H1 (cell line): ENCODE measurements at regions not wholly inside any gene's neighbourhood (a gene's known extent, or its start where the extent isn't known, plus 50 kb on each side); places are given as distances from the start of the nearest gene placed in this dataset.

Experiments used
- CTCF ChIA-PET: fragments of 300-600 bp; sonication (Branson Sonifier 250); formaldehyde crosslinking; loops from one replicate; lab custom pipeline; 2021; ENCODE audit not compliant: partially characterized antibody; lab: Charles Lee
- POLR2A ChIA-PET: fragments of 300-600 bp; sonication (Branson Sonifier 250); formaldehyde crosslinking; loops from one replicate; lab custom pipeline; 2021; ENCODE audit warnings: inconsistent platforms; ENCODE audit not compliant: partially characterized antibody; lab: Charles Lee
- DNase-seq, 2 experiments: peaks; one replicate each; pipeline versions ENCODE4 v3.0.0 to v3.0.0-alpha.2; 2010 to 2022; ENCODE audit warnings: low spot score in 2 of 2, low read depth in 1 of 2, mixed read lengths in 1 of 2
- FAIRE-seq: peaks from 2 replicates; lab custom pipeline; 2011; peaks lifted over from hg19 to GRCh38; lab: Jason Lieb, UNC
- H2AFZ ChIP-seq: 2 replicates; pipeline ENCODE4 v1.8.1; 2012; ENCODE audit warnings: low read length, inconsistent platforms
- H2AK5ac ChIP-seq: 2 replicates; pipeline ENCODE4 v1.6.1; 2013; ENCODE audit warnings: low read depth, low read length
- H2BK120ac ChIP-seq: replicated peaks from 2 replicates; pipeline ENCODE3; 2013; ENCODE audit warnings: low read depth, low read length, inconsistent platforms
- H2BK12ac ChIP-seq: 2 replicates; pipeline ENCODE4 v1.6.1; 2013; ENCODE audit warnings: low read depth, low read length
- H2BK15ac ChIP-seq: 2 replicates; pipeline ENCODE4 v1.6.1; 2013; ENCODE audit warnings: low read length
- H2BK20ac ChIP-seq: 2 replicates; pipeline ENCODE4 v1.6.1; 2013; ENCODE audit warnings: low read length
- H2BK5ac ChIP-seq: 2 replicates; pipeline ENCODE4 v1.6.1; 2013; ENCODE audit warnings: low read depth, low read length
- H3K14ac ChIP-seq: 2 replicates; pipeline ENCODE4 v1.6.1; 2013; ENCODE audit warnings: inconsistent platforms; ENCODE audit not compliant: insufficient read length
- H3K18ac ChIP-seq: 2 replicates; pipeline ENCODE4 v1.6.1; 2013; ENCODE audit warnings: low read length; ENCODE audit errors: extremely low read depth
- H3K23ac ChIP-seq: 2 replicates; pipeline ENCODE4 v1.6.1; 2013; ENCODE audit warnings: inconsistent platforms; ENCODE audit not compliant: insufficient read length
- H3K23me2 ChIP-seq: 2 replicates; pipeline ENCODE4 v1.6.1; 2013; ENCODE audit warnings: low read depth, low read length
- H3K27ac ChIP-seq: 2 replicates; pipeline ENCODE4 v1.6.1; 2011; ENCODE audit warnings: low read depth, low read length, inconsistent platforms
- H3K27me3 ChIP-seq, 4 experiments: replicated peaks in 1 of 4; 1 replicate in 1 of 4; 2 replicates in 3 of 4; pipeline versions ENCODE4 v1.6.1 to v1.8.1; 2011 to 2013; ENCODE audit warnings: low read length in 3 of 4, mild to moderate bottlenecking in 3 of 4, inconsistent platforms in 2 of 4, mixed read lengths in 2 of 4, moderate library complexity in 1 of 4; ENCODE audit not compliant: control insufficient read depth in 3 of 4, insufficient read depth in 3 of 4; ENCODE audit errors: extremely low read depth in 1 of 4
- H3K36me3 ChIP-seq, 4 experiments: 2 replicates each; pipeline versions ENCODE4 v1.6.1 to v1.8.1; 2011 to 2013; ENCODE audit warnings: mild to moderate bottlenecking in 4 of 4, low read length in 3 of 4, moderate library complexity in 2 of 4, control low read depth in 1 of 4, inconsistent platforms in 1 of 4; ENCODE audit not compliant: insufficient read depth in 4 of 4, control insufficient read depth in 2 of 4
- H3K4ac ChIP-seq: replicated peaks from 2 replicates; pipeline ENCODE3; 2013; ENCODE audit warnings: low read length, low read depth, mixed read lengths, inconsistent platforms; ENCODE audit not compliant: insufficient read length
- H3K4me1 ChIP-seq, 4 experiments: replicated peaks in 1 of 4; 1 replicate in 1 of 4; 2 replicates in 3 of 4; pipeline versions ENCODE4 v1.6.1 to v1.8.1; 2011 to 2013; ENCODE audit warnings: low read length in 3 of 4, inconsistent platforms in 2 of 4, mixed read lengths in 1 of 4; ENCODE audit not compliant: insufficient read depth in 4 of 4, control insufficient read depth in 3 of 4
- H3K4me2 ChIP-seq, 2 experiments: 2 replicates each; pipeline versions ENCODE4 v1.6.1 to v1.8.1; 2011 to 2013; ENCODE audit warnings: low read depth in 2 of 2, low read length in 2 of 2, control low read depth in 1 of 2, inconsistent platforms in 1 of 2, mild to moderate bottlenecking in 1 of 2; ENCODE audit not compliant: insufficient read depth in 1 of 2
- H3K4me3 ChIP-seq, 4 experiments: fragments of 200-600, 300-600 bp in 1 of 4; sonication (generic), shearing (Covaris generic), sonication (Bioruptor Twin) in 1 of 4; 2 replicates each; pipeline versions ENCODE4 v1.5.1 to v1.8.1; 2011 to 2016; ENCODE audit warnings: low read length in 4 of 4, low read depth in 3 of 4, control low read depth in 2 of 4, inconsistent platforms in 2 of 4, mild to moderate bottlenecking in 2 of 4, mixed read lengths in 1 of 4, moderate library complexity in 1 of 4; ENCODE audit not compliant: insufficient read depth in 2 of 4; ENCODE audit errors: extremely low read depth in 1 of 4
- H3K56ac ChIP-seq: replicated peaks from 2 replicates; pipeline ENCODE3; 2013; ENCODE audit warnings: low read depth, mild to moderate bottlenecking, mixed read lengths, low read length, inconsistent platforms; ENCODE audit not compliant: insufficient read length
- H3K79me1 ChIP-seq: 2 replicates; pipeline ENCODE4 v1.6.1; 2013; ENCODE audit warnings: low read depth, low read length, control low read depth
- H3K79me2 ChIP-seq, 2 experiments: 2 replicates each; pipeline versions ENCODE4 v1.6.1 to v1.8.1; 2012 to 2013; ENCODE audit warnings: low read length in 2 of 2, mild to moderate bottlenecking in 2 of 2, inconsistent platforms in 1 of 2; ENCODE audit not compliant: insufficient read depth in 2 of 2, control insufficient read depth in 1 of 2
- H3K9ac ChIP-seq, 4 experiments: replicated peaks in 1 of 4; 1 replicate in 1 of 4; 2 replicates in 3 of 4; pipeline versions ENCODE4 v1.6.1 to v1.8.1; 2011 to 2013; ENCODE audit warnings: low read depth in 3 of 4, low read length in 3 of 4, control low read depth in 2 of 4, mild to moderate bottlenecking in 2 of 4, moderate library complexity in 2 of 4, inconsistent platforms in 1 of 4; ENCODE audit errors: extremely low read depth in 1 of 4
- H3K9me3 ChIP-seq, 2 experiments: 2 replicates each; pipeline versions ENCODE4 v1.6.1 to v1.8.1; 2012 to 2013; ENCODE audit warnings: mild to moderate bottlenecking in 2 of 2, moderate library complexity in 2 of 2, control low read depth in 1 of 2, inconsistent platforms in 1 of 2, low read depth in 1 of 2, low read length in 1 of 2, mixed read lengths in 1 of 2; ENCODE audit not compliant: insufficient read depth in 2 of 2
- H4K20me1 ChIP-seq, 2 experiments: replicated peaks in 1 of 2; 2 replicates each; pipeline versions ENCODE3 to v1.8.1; 2011 to 2013; ENCODE audit warnings: inconsistent platforms in 2 of 2, low read length in 2 of 2, mild to moderate bottlenecking in 1 of 2; ENCODE audit not compliant: insufficient read depth in 2 of 2, control insufficient read depth in 1 of 2
- H4K5ac ChIP-seq: 2 replicates; pipeline ENCODE4 v1.6.1; 2013; ENCODE audit warnings: low read length, low read depth, mixed read lengths, inconsistent platforms; ENCODE audit not compliant: insufficient read length
- H4K8ac ChIP-seq: 2 replicates; pipeline ENCODE4 v1.8.0; 2013; ENCODE audit warnings: mild to moderate bottlenecking, moderate library complexity, low read length, inconsistent platforms; ENCODE audit not compliant: insufficient read depth; ENCODE audit errors: extremely low read depth
- H4K91ac ChIP-seq: replicated peaks from 2 replicates; pipeline ENCODE3; 2013; ENCODE audit warnings: low read length, mixed read lengths, inconsistent platforms; ENCODE audit not compliant: insufficient read length
- ASH2L ChIP-seq: fragments of 200-600, 300-600 bp; sonication (generic); IDR thresholded peaks from one replicate; pipeline ENCODE4 v1.7.1; 2017; ENCODE audit warnings: low read length
- BACH1 ChIP-seq: IDR thresholded peaks from 2 replicates; pipeline ENCODE4 v1.6.1; 2012; ENCODE audit warnings: low read length, improper control_type of control experiment
- BRCA1 ChIP-seq: IDR thresholded peaks from 2 replicates; pipeline ENCODE4 v1.6.1; 2012; ENCODE audit warnings: low read depth, low read length, improper control_type of control experiment
- CBX8 ChIP-seq: fragments of 300-800, 300-1000 bp; sonication (generic); IDR thresholded peaks from 2 replicates; pipeline ENCODE4 v1.7.1; 2016; ENCODE audit warnings: low read depth, low read length, borderline replicate concordance
- CHD1 ChIP-seq: IDR thresholded peaks from 2 replicates; pipeline ENCODE4 v1.6.1; 2012; ENCODE audit warnings: low read depth, low read length, improper control_type of control experiment
- CREB1 ChIP-seq: IDR thresholded peaks from 2 replicates; pipeline ENCODE4 v1.6.1; 2012; ENCODE audit warnings: inconsistent platforms
- GABPA ChIP-seq: IDR thresholded peaks from 2 replicates; pipeline ENCODE4 v1.6.1; 2011; ENCODE audit warnings: mild to moderate bottlenecking, low read length, moderate library complexity, borderline replicate concordance; ENCODE audit not compliant: insufficient read depth
- GTF2F1 ChIP-seq: IDR thresholded peaks from 2 replicates; pipeline ENCODE4 v1.6.1; 2012; ENCODE audit warnings: low read depth, low read length, improper control_type of control experiment, borderline replicate concordance
- HDAC2 ChIP-seq, 2 experiments: fragments of 300-600 bp in 1 of 2; sonication (generic) in 1 of 2; IDR thresholded peaks; 2 replicates each; pipeline ENCODE4 v1.6.1; 2011 to 2012; ENCODE audit warnings: low read depth in 2 of 2, low read length in 2 of 2, mild to moderate bottlenecking in 2 of 2, moderate library complexity in 2 of 2, borderline replicate concordance in 1 of 2, inconsistent platforms in 1 of 2
- KDM4A ChIP-seq: IDR thresholded peaks from one replicate; pipeline ENCODE4 v1.7.1; 2012; ENCODE audit warnings: low read depth, mild to moderate bottlenecking, moderate library complexity, low read length, inconsistent platforms; ENCODE audit not compliant: severe bottlenecking
- NANOG ChIP-seq: IDR thresholded peaks from 2 replicates; pipeline ENCODE4 v1.6.1; 2011; ENCODE audit warnings: low read length, low read depth, mild to moderate bottlenecking, inconsistent platforms; ENCODE audit not compliant: insufficient read depth, poor library complexity, severe bottlenecking
- SAP30 ChIP-seq: fragments of 300-600 bp; sonication (generic); IDR thresholded peaks from 2 replicates; pipeline ENCODE4 v1.7.1; 2012; ENCODE audit warnings: low read length, moderate library complexity, mild to moderate bottlenecking, inconsistent platforms; ENCODE audit not compliant: insufficient read depth, insufficient replicate concordance
- SIX5 ChIP-seq: IDR thresholded peaks from 2 replicates; pipeline ENCODE4 v1.6.1; 2011; ENCODE audit warnings: mild to moderate bottlenecking, low read depth, low read length
- ZNF274 ChIP-seq: IDR thresholded peaks from 2 replicates; pipeline ENCODE4 v1.7.0; 2012; ENCODE audit warnings: low read length, borderline replicate concordance; ENCODE audit errors: extremely low read depth
- WGBS, 2 experiments: shearing (Covaris generic) in 1 of 2; methylation state at CpG; one replicate each; pipeline versions ENCODE4 v1.1.6 to v1.1.7; 2013 to 2015; ENCODE audit warnings: low lambda C conversion rate in 2 of 2, mixed read lengths in 2 of 2, inconsistent platforms in 1 of 2, low coverage in 1 of 2, missing lambda C conversion rate in 1 of 2; ENCODE audit not compliant: insufficient replicate concordance in 2 of 2, insufficient coverage in 1 of 2, insufficient read length in 1 of 2; ENCODE audit errors: extremely low coverage in 1 of 2, missing lambda C conversion rate in 1 of 2; 5-methylcytosine and 5-hydroxymethylcytosine counted together

- H3K23ac ChIP-seq = no peak overlapping the region
- no peaks in the 10 kb centered on the region for H3K4me1 ChIP-seq
- H3K23me2 ChIP-seq = no peaks in the 10 kb centered on the region
- H3K27ac ChIP-seq = no peak overlapping the region
- no peak overlapping the region for H2BK120ac ChIP-seq
- no peak overlapping the region for H4K5ac ChIP-seq
- H4K8ac ChIP-seq = no peak overlapping the region
- 91% methylated on average over 1 of the region's 1 CpG; no CpG with 5 or more reads in 1 of the 2 experiments for whole genome bisulfite sequencing, 2 experiments
- H3K9me3 ChIP-seq = no peaks in the 10 kb centered on the region
- H3K9ac ChIP-seq = no peak overlapping the region
- no peak overlapping the region for H3K14ac ChIP-seq
- H2AFZ ChIP-seq = no peak overlapping the region
- no peak overlapping the region for H2BK5ac ChIP-seq
- DNase-seq (no peak), FAIRE-seq (no peak)
- H3K4ac ChIP-seq = no peak overlapping the region
- H3K4me3 ChIP-seq = no peak overlapping the region
- no peaks in the 10 kb centered on the region for H3K79me1 ChIP-seq
- no peak overlapping the region for H3K4me2 ChIP-seq
- no peak overlapping the region for H2BK12ac ChIP-seq
- H4K20me1 ChIP-seq = no peaks in the 10 kb centered on the region
- no peaks in the 10 kb centered on the region for H3K27me3 ChIP-seq
- no peak overlapping the region for H2BK15ac ChIP-seq
- no peaks in the 10 kb centered on the region for H3K79me2 ChIP-seq
- H3K18ac ChIP-seq = no peak overlapping the region
- POLR2A ChIA-PET = no interaction called here
- CTCF ChIA-PET = no interaction called here
- TF ChIP-seq NANOG (no peak), GTF2F1 (no peak), GABPA (no peak), BRCA1 (no peak), BACH1 (no peak), CBX8 (no peak), ASH2L (no peak), KDM4A (no peak), CREB1 (no peak), ZNF274 (no peak), SAP30 (no peak), CHD1 (no peak), SIX5 (no peak), HDAC2 (IDR thresholded peaks at IDR 0.05; ENCODE audit: borderline replicate concordance in 1 of 2, low read depth in 2 of 2, low read length in 2 of 2) (no peak)
- H2BK20ac ChIP-seq = no peak overlapping the region
- no peak overlapping the region for H3K56ac ChIP-seq
- no peak overlapping the region for H4K91ac ChIP-seq
- no peaks in the 10 kb centered on the region for H3K36me3 ChIP-seq
- H2AK5ac ChIP-seq = no peak overlapping the region
Measured at GRCh38 chr6:100962466-100962865, 81.3 kb upstream of the ASCC3 start.
